HG03442 (cell line): ENCODE measurements at regions not wholly inside any gene's neighbourhood (a gene's known extent, or its start where the extent isn't known, plus 50 kb on each side); places are given as distances from the start of the nearest gene placed in this dataset.
"Not testable (repeated sequence)": the region's sequence is repeated elsewhere in the genome, so short reads cannot be mapped to it uniquely, and the experiment has no call there.

Experiments used
- ATAC-seq: cut with Tn5 transposase; IDR thresholded peaks from one replicate; pipeline ENCODE4 v1.9.1; 2021; ENCODE audit warnings: mild to moderate bottlenecking, moderate library complexity; ENCODE audit not compliant: unreplicated experiment

GRCh38 chr6:164098857-164099267, 684.3 kb downstream of the QKI start:
- ATAC-seq = no peak

GRCh38 chr6:164097551-164098398, 683.3 kb downstream of the QKI start:
- ATAC-seq = no peak

GRCh38 chr6:164097056-164097455, 682.5 kb downstream of the QKI start:
- no peak for ATAC-seq

GRCh38 chr6:164095056-164095455, 680.5 kb downstream of the QKI start:
- ATAC-seq = no peak

GRCh38 chr6:164087870-164088269, 673.4 kb downstream of the QKI start:
- no peak for ATAC-seq

GRCh38 chr6:164087211-164087610, 672.7 kb downstream of the QKI start:
- no peak for ATAC-seq

- ATAC-seq = no peak
Observed at GRCh38 chr6:164086076-164086887, 671.8 kb downstream of the QKI start.

- no peak for ATAC-seq
Observed at GRCh38 chr6:164085091-164086075, 670.9 kb downstream of the QKI start.

GRCh38 chr6:164079275-164079600, 664.7 kb downstream of the QKI start:
- ATAC-seq = no peak

GRCh38 chr6:164078532-164079274, 664.2 kb downstream of the QKI start:
- ATAC-seq = no peak

GRCh38 chr6:164076818-164077532, 662.5 kb downstream of the QKI start:
- not testable (repeated sequence) for ATAC-seq

- ATAC-seq = no peak
Observed at GRCh38 chr6:164075981-164076615, 661.6 kb downstream of the QKI start.

- no peak for ATAC-seq
Observed at GRCh38 chr6:164072240-164072666, 657.7 kb downstream of the QKI start.

GRCh38 chr6:164069350-164069990, 655.0 kb downstream of the QKI start:
- ATAC-seq = no peak

GRCh38 chr6:164068527-164068926, 654.0 kb downstream of the QKI start:
- ATAC-seq = no peak

GRCh38 chr6:164066766-164067165, 652.2 kb downstream of the QKI start:
- ATAC-seq = no peak

- no peak for ATAC-seq
Observed at GRCh38 chr6:164066335-164066734, 651.8 kb downstream of the QKI start.

GRCh38 chr6:164063346-164063745, 648.8 kb downstream of the QKI start:
- no peak for ATAC-seq

GRCh38 chr6:164062872-164063271, 648.4 kb downstream of the QKI start:
- ATAC-seq = no peak
